BE2C (cell line): ENCODE measurements at regions not wholly inside any gene's neighbourhood (a gene's known extent, or its start where the extent isn't known, plus 50 kb on each side); places are given as distances from the start of the nearest gene placed in this dataset.

Experiments used
- DNase-seq: peaks from one replicate; pipeline ENCODE4 v3.0.0-alpha.2; 2020
- H3K27me3 ChIP-seq: fragments of 250-450 bp; sonication (Bioruptor Pico); 2 replicates; pipeline ENCODE4 v1.5.1; 2020; ENCODE audit warnings: mild to moderate bottlenecking
- H3K36me3 ChIP-seq: fragments of 250-450 bp; sonication (Bioruptor Pico); 2 replicates; pipeline ENCODE4 v1.5.1; 2020; ENCODE audit warnings: mild to moderate bottlenecking
- H3K4me1 ChIP-seq: fragments of 250-450 bp; sonication (Bioruptor Pico); 2 replicates; pipeline ENCODE4 v1.5.1; 2020
- H3K4me3 ChIP-seq: 2 replicates; pipeline ENCODE4 v1.5.1; 2011; ENCODE audit warnings: low read depth, low read length
- H3K9me3 ChIP-seq: fragments of 250-450 bp; sonication (Bioruptor Pico); 2 replicates; pipeline ENCODE4 v1.5.1; 2020
- TF ChIP-seq, protein P1 (sequence below): IDR thresholded peaks from 2 replicates; pipeline ENCODE4 v1.5.1; 2012; ENCODE audit warnings: mild to moderate bottlenecking, low read depth, low read length

DNA sequence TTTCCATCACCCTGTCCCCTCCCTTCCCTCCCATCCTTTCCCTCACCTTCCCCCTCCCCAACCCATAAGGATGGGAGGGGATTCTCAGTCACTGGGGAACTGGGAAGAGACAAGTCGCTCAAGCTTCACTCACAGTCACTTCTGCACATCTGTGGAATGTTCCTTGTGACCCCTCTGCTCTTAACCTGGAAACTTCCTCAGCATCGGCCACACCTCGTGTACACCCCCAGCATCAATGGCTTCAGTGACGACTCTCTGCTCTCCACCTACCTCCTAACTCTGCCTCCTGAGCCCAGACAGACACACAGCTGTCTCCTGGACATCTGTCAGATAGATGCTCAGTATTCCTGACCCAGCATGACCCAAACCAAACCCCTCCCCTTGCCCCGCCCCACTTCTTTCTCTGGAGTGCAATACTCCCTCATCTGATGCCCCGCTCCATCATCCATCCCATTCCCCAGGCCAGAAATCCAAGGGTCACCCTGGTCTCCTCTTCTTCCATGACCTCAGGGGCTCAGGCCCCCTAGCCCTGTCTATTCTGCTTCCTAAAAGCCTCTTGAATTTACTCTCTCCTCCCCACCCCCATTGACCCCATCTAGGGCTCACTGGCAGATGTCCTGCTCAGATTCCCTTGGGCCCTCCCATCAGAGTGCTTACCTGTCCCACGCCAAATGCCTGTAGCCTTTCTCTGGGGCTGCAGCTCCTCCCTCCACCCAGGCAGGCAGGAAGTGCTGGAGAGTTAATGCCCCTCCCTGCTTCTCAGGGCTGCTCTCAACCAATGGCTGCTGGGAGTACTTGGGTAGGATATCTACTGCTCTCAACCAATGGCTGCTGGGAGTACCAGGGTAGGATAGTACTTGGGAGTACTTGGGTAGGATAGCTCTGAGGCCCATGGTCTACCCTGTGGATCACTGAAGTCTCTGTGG, 83.1 kb upstream of the CSF3R start:
- H3K4me1 ChIP-seq = no peaks in the 10 kb centered on the region
- H3K27me3 ChIP-seq = no peaks in the 10 kb centered on the region
- no peak overlapping the region for H3K4me3 ChIP-seq
- TF ChIP-seq, protein P1, sequence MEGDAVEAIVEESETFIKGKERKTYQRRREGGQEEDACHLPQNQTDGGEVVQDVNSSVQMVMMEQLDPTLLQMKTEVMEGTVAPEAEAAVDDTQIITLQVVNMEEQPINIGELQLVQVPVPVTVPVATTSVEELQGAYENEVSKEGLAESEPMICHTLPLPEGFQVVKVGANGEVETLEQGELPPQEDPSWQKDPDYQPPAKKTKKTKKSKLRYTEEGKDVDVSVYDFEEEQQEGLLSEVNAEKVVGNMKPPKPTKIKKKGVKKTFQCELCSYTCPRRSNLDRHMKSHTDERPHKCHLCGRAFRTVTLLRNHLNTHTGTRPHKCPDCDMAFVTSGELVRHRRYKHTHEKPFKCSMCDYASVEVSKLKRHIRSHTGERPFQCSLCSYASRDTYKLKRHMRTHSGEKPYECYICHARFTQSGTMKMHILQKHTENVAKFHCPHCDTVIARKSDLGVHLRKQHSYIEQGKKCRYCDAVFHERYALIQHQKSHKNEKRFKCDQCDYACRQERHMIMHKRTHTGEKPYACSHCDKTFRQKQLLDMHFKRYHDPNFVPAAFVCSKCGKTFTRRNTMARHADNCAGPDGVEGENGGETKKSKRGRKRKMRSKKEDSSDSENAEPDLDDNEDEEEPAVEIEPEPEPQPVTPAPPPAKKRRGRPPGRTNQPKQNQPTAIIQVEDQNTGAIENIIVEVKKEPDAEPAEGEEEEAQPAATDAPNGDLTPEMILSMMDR = no peak
- DNase-seq = no peak
- no peaks in the 10 kb centered on the region for H3K9me3 ChIP-seq
- no peaks in the 10 kb centered on the region for H3K36me3 ChIP-seq

DNA sequence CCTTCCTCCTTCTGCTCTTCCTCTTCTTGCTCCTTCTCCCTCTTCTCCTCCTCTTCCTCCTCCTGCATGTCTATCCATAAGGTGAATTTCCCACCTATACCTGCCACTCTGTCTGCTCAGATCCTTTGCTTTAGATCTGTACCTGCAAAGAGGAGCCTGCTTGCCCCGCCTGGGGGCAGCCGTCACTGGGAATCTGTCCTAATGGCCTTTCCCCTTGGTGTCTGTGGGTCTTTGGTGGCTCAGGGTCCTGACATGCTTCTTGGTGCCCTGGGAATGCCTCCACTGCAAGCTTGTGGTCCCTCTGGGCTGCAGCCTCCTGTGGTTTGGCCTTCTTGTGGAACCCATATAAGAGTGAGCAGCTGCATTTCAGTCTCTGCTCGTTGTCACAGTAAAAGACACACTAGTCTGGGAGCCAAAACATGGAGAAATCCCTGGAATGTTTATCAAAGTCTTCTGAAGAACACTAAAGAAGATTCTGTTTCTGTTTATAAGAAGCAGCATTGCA, 79.5 kb upstream of the CSF3R start:
- TF ChIP-seq, protein P1 = no peak
- Histone ChIP-seq H3K9me3 (no peaks in the 10 kb centered on the region), H3K36me3 (no peaks in the 10 kb centered on the region), H3K4me3 (no peak overlapping the region), H3K27me3 (no peaks in the 10 kb centered on the region), H3K4me1 (no peaks in the 10 kb centered on the region)
- DNase-seq = no peak

DNA sequence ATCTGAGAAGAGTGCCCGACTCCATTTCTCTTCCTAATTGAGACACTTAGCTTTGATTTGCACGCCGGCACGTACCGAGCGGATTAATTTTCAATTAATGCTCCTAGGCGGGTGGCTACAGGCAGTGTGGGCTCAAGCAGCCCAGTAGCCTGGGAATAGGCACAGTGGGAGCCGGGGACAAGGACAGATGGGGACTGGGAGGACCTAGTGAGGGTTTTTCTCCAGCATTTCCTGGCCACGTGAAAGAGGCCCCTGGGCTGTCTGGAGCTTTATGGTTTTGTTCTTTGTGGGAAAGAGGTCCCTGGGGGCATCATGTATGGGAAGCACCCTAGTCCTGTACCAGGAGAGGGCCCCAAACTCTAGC, 78.6 kb upstream of the CSF3R start:
- Histone ChIP-seq H3K4me3 (no peak overlapping the region), H3K27me3 (no peaks in the 10 kb centered on the region), H3K9me3 (no peaks in the 10 kb centered on the region), H3K4me1 (no peaks in the 10 kb centered on the region), H3K36me3 (no peaks in the 10 kb centered on the region)
- DNase-seq = no peak
- TF ChIP-seq, protein P1 = no peak

DNA sequence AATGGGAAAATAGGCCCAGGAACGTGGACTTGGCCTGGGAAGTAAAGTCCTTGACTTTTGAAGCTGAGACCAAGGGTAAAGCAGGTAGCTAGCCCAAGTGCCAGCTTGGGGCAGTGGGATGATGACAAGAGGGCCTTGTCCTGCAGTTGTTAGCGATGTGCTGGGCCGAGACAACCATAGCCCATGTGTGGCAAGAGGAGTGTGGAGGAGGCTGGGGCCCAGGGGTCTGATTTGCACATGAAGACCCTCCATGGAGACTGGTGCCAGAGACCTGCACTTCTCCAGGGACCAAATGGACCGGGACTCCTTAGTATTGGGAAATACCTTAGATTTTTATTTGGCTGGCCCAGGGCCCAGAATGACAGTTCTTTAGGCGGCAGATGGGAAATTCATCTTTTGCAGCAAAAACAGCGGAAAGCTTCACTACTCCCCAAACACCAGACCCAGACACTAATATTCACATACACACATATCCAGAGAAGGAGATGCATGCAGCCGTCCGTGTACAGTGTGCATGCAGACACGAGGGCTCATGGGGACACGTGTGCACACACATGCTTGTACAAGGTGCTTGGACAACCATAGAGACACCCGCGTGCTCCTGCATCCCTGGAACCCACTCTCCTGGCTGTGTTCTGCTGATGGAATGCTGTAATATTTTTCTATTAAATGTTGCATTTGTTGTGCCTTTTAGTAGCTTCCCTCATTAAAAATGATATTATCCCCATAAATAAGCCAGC, 78.1 kb upstream of the CSF3R start:
- Histone ChIP-seq H3K4me3 (no peak overlapping the region), H3K36me3 (no peaks in the 10 kb centered on the region), H3K4me1 (no peaks in the 10 kb centered on the region), H3K9me3 (no peaks in the 10 kb centered on the region), H3K27me3 (no peaks in the 10 kb centered on the region)
- no peak for DNase-seq
- TF ChIP-seq, protein P1 = no peak

DNA sequence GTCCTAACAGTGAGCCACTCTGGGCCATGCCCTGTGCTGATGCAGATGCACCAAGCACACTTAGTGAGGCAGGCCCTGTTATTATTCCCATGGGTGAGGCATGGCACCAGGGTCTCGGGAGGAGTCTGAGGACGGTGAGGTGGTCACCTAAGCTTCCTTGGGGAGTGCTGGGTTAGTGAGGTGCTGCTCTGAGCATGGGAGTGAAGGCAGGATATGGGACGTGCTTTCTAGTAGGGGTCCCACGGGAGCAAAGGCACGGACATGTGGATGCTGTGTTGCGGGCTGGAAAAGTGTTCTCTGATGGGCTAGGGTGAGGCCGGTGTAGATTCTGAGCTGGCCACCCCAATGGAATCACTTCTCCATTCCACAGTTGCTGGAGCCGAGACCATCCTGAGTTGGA, 77.5 kb upstream of the CSF3R start:
- no peaks in the 10 kb centered on the region for H3K27me3 ChIP-seq

More for the DNA sequence above, 77.5 kb upstream of the CSF3R start:
- Histone ChIP-seq H3K4me1 (no peaks in the 10 kb centered on the region), H3K4me3 (no peak overlapping the region), H3K36me3 (no peaks in the 10 kb centered on the region), H3K9me3 (no peaks in the 10 kb centered on the region)
- DNase-seq = no peak
- TF ChIP-seq, protein P1 = no peak
